A673 (cell line): ENCODE measurements at regions not wholly inside any gene's neighbourhood (a gene's known extent, or its start where the extent isn't known, plus 50 kb on each side); places are given as distances from the start of the nearest gene placed in this dataset.

ENCODE experiments used
- BruUV-seq: library from RNA; stranded (reverse); fragments of 400-500 nt; replicated peaks from 2 replicates; lab custom pipeline; 2021; lab: Mats Ljungman, UMichigan
- CTCF ChIA-PET: fragments of 300-600 bp; sonication (Branson Sonifier 250); formaldehyde crosslinking; loops from one replicate; lab custom pipeline; 2022; ENCODE audit warnings: antibody characterized with exemption; lab: Charles Lee
- POLR2A ChIA-PET: fragments of 300-600 bp; sonication (Branson Sonifier 250); formaldehyde crosslinking; loops from one replicate; lab custom pipeline; 2022; ENCODE audit warnings: antibody characterized with exemption; ENCODE audit not compliant: low non-redundant PET; lab: Charles Lee
- DNase-seq: peaks from one replicate; pipeline ENCODE4 v3.0.0-alpha.2; 2015; ENCODE audit warnings: low spot score
- H3K27ac ChIP-seq: fragments of 200-600 bp; sonication (generic); 2 replicates; pipeline ENCODE4 v1.5.1; 2016; ENCODE audit warnings: mixed run types, low read depth, mild to moderate bottlenecking, mixed read lengths, antibody characterized with exemption, low read length; ENCODE audit not compliant: poor library complexity, severe bottlenecking
- H3K27me3 ChIP-seq: fragments of 200-600 bp; sonication (generic); replicated peaks from 2 replicates; pipeline ENCODE4 v1.6.1; 2017; ENCODE audit warnings: mixed run types, low read depth, mild to moderate bottlenecking, mixed read lengths, antibody characterized with exemption, low read length; ENCODE audit not compliant: insufficient read depth, poor library complexity
- H3K36me3 ChIP-seq: fragments of 200-600 bp; sonication (generic); 2 replicates; pipeline ENCODE4 v1.6.1; 2016; ENCODE audit warnings: mixed run types, mild to moderate bottlenecking, mixed read lengths, antibody characterized with exemption, low read length; ENCODE audit not compliant: insufficient read depth, poor library complexity, severe bottlenecking
- H3K4me1 ChIP-seq: fragments of 200-600 bp; sonication (generic); 2 replicates; pipeline ENCODE4 v1.6.1; 2017; ENCODE audit warnings: mixed run types, mild to moderate bottlenecking, mixed read lengths, antibody characterized with exemption, low read length; ENCODE audit not compliant: insufficient read depth, poor library complexity, severe bottlenecking
- H3K4me3 ChIP-seq: fragments of 200-600 bp; sonication (generic); 2 replicates; pipeline ENCODE4 v1.5.1; 2016; ENCODE audit warnings: low read depth, mixed run types, mild to moderate bottlenecking, mixed read lengths, low read length; ENCODE audit not compliant: poor library complexity, severe bottlenecking
- H3K9me3 ChIP-seq: fragments of 200-600 bp; sonication (generic); 2 replicates; pipeline ENCODE4 v1.6.1; 2016; ENCODE audit warnings: mixed run types, low read depth, mild to moderate bottlenecking, mixed read lengths, antibody characterized with exemption, low read length; ENCODE audit not compliant: poor library complexity, severe bottlenecking
- CTCF ChIP-seq: fragments of 300-800, 200-600 bp; sonication (generic); conservative IDR thresholded peaks from 2 replicates; pipeline ENCODE4 v1.5.1; 2017; ENCODE audit warnings: low read depth, mild to moderate bottlenecking, antibody characterized with exemption, low read length, moderate library complexity, mixed read lengths
- EZH2 ChIP-seq: fragments of 200-600 bp; sonication (generic); IDR thresholded peaks from 2 replicates; pipeline ENCODE4 v1.6.1; 2017; ENCODE audit warnings: borderline replicate concordance, low read depth, mild to moderate bottlenecking, mixed read lengths, antibody characterized with exemption, low read length; ENCODE audit not compliant: poor library complexity, severe bottlenecking
- intact Hi-C: fragments of 100-400 bp; cut with micrococcal nuclease; formaldehyde crosslinking; loops from one replicate; pipeline ENCODE4 v1.10.0; 2022; ENCODE audit not compliant: unreplicated experiment

- no peaks in the 10 kb centered on the region for H3K27me3 ChIP-seq
- no peak overlapping the region for H3K4me3 ChIP-seq
- intact Hi-C loops = no loop called here
- H3K36me3 ChIP-seq = no peaks in the 10 kb centered on the region
- TF ChIP-seq EZH2 (no peak), CTCF (no peak)
- no peaks in the 10 kb centered on the region for H3K4me1 ChIP-seq
- CTCF ChIA-PET = no interaction called here
- DNase-seq = no peak
- H3K27ac ChIP-seq = no peak overlapping the region
- POLR2A ChIA-PET = no interaction called here
- no peaks in the 10 kb centered on the region for H3K9me3 ChIP-seq
- BruUV-seq = no TSS peak
These were observed 493.0 kb downstream of the ZIC3 start for GRCh38 chrX:138058931-138059330.

- no peak for DNase-seq
- no TSS peak for BruUV-seq
- TF ChIP-seq EZH2 (no peak), CTCF (no peak)
- CTCF ChIA-PET = no interaction called here
- no peak overlapping the region for H3K4me3 ChIP-seq
- intact Hi-C loops = no loop called here
- no peaks in the 10 kb centered on the region for H3K9me3 ChIP-seq
- H3K27ac ChIP-seq = no peak overlapping the region
- H3K27me3 ChIP-seq = no peaks in the 10 kb centered on the region
- POLR2A ChIA-PET = no interaction called here
- H3K4me1 ChIP-seq = no peaks in the 10 kb centered on the region
- no peaks in the 10 kb centered on the region for H3K36me3 ChIP-seq
These were observed 501.5 kb downstream of the ZIC3 start for GRCh38 chrX:138067415-138067814.

- ChIA-PET POLR2A (no interaction called here), CTCF (no interaction called here)
- TF ChIP-seq CTCF (no peak), EZH2 (no peak)
- H3K9me3 ChIP-seq = no peaks in the 10 kb centered on the region
- DNase-seq = no peak
- no TSS peak for BruUV-seq
- H3K4me1 ChIP-seq = no peaks in the 10 kb centered on the region
- no peak overlapping the region for H3K27ac ChIP-seq
- H3K36me3 ChIP-seq = no peaks in the 10 kb centered on the region
- intact Hi-C loops = no loop called here
- H3K4me3 ChIP-seq = no peak overlapping the region
- no peaks in the 10 kb centered on the region for H3K27me3 ChIP-seq
These were observed 507.7 kb downstream of the ZIC3 start for GRCh38 chrX:138073626-138074025.
